HG02885 (cell line): ENCODE measurements at regions not wholly inside any gene's neighbourhood (a gene's known extent, or its start where the extent isn't known, plus 50 kb on each side); places are given as distances from the start of the nearest gene placed in this dataset.

Source experiments
- ATAC-seq: cut with Tn5 transposase; IDR thresholded peaks from one replicate; pipeline ENCODE4 v1.9.1; 2021; ENCODE audit warnings: mild to moderate bottlenecking; ENCODE audit not compliant: unreplicated experiment, poor library complexity

- ATAC-seq, result no peak
Observed at GRCh38 chr2:37586663-37587317, 84.7 kb downstream of the CDC42EP3 start.

GRCh38 chr2:37587817-37588216, 83.6 kb downstream of the CDC42EP3 start:
- no peak for ATAC-seq

GRCh38 chr2:37588316-37588777, 83.1 kb downstream of the CDC42EP3 start:
- no peak for ATAC-seq

- ATAC-seq, result peak; percentile 58
Observed at GRCh38 chr2:37589298-37589697, 82.1 kb downstream of the CDC42EP3 start.

GRCh38 chr2:37590119-37590571, 81.3 kb downstream of the CDC42EP3 start:
- no peak for ATAC-seq
